Lower leg skin (tissue), 3 donors: ENCODE measurements at regions not wholly inside any gene's neighbourhood (a gene's known extent, or its start where the extent isn't known, plus 50 kb on each side); places are given as distances from the start of the nearest gene placed in this dataset.

Experiments
- POLR2A ChIP-seq, 2 donors: fragments of 450-650 bp; IDR thresholded peaks; one replicate each; pipeline ENCODE4 v1.6.1; 2016 to 2017; ENCODE audit warnings: antibody characterized with exemption in 2 of 2, mild to moderate bottlenecking in 1 of 2, moderate library complexity in 1 of 2
- TF ChIP-seq, protein P1 (sequence below), 3 donors: fragments of 450-650 bp; IDR thresholded peaks; one replicate each; pipeline ENCODE4 v1.5.1; 2016; ENCODE audit warnings: antibody characterized with exemption in 3 of 3, mild to moderate bottlenecking in 3 of 3, moderate library complexity in 2 of 3

DNA sequence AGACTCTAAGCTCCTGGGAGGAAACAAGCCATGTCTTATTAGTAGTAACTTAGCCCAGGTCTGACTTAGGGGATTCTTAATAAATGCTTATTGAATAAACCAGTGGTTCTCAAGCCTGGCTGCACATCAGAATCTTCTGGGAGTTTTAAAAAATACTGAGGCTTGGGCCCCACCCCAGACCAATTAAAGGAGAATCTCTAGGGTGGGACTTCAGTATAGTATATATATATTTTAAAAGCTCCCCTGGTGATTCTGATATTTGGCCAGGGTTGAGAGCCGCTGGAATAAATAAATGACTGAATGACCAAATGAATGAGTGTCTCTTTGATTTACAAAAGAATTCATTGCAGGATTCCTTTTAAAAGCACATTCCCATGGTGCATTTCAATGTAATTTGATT is 151.5 kb upstream of the GSC start:
- TF ChIP-seq, protein P1, sequence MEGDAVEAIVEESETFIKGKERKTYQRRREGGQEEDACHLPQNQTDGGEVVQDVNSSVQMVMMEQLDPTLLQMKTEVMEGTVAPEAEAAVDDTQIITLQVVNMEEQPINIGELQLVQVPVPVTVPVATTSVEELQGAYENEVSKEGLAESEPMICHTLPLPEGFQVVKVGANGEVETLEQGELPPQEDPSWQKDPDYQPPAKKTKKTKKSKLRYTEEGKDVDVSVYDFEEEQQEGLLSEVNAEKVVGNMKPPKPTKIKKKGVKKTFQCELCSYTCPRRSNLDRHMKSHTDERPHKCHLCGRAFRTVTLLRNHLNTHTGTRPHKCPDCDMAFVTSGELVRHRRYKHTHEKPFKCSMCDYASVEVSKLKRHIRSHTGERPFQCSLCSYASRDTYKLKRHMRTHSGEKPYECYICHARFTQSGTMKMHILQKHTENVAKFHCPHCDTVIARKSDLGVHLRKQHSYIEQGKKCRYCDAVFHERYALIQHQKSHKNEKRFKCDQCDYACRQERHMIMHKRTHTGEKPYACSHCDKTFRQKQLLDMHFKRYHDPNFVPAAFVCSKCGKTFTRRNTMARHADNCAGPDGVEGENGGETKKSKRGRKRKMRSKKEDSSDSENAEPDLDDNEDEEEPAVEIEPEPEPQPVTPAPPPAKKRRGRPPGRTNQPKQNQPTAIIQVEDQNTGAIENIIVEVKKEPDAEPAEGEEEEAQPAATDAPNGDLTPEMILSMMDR (IDR thresholded peaks at IDR 0.05), result no peak
- no peak for TF ChIP-seq POLR2A (IDR thresholded peaks at IDR 0.05)
